HG02642 (cell line): ENCODE measurements at regions not wholly inside any gene's neighbourhood (a gene's known extent, or its start where the extent isn't known, plus 50 kb on each side); places are given as distances from the start of the nearest gene placed in this dataset.
"Not testable (repeated sequence)": the region's sequence is repeated elsewhere in the genome, so short reads cannot be mapped to it uniquely, and the experiment has no call there.

Source experiments
- ATAC-seq: cut with Tn5 transposase; IDR thresholded peaks from one replicate; pipeline ENCODE4 v1.9.1; 2021; ENCODE audit warnings: mild to moderate bottlenecking; ENCODE audit not compliant: unreplicated experiment, poor library complexity

DNA sequence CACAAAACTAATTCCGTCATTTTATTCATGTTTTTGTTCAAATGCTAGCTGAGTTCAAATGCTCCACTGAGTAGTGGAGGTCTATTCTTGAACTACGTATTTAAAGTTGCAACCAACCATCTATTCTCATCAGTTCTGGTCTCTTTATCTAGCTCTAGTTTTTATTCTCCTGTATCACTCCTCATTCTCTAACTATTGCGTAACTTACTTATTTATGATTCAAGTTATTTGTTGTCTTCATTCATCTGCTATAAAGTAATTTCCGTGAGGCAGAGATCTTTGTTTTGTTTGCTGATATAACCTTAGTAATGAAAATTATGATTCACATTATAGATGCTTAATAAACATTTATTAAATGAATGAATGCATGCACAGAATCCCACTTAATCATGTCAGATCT lies 221.6 kb upstream of the ASCC3 start:
- no peak for ATAC-seq

DNA sequence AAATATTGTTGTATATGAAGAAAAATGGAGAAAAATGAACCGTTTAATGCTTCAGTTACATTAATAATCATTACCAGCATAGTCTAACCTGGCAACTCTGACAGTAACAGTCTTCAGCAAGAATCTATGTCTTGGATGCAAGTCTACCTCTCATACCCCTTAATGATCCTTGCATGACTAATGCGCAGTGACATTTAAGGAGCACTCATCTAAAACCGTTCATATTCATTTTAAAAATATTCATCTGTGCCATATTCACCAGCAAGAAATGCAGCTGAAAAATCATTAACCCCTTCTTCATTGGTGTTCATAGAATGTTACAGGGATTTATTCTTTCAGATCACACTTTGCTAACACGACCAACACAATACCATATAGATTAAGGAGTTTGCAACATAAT lies 227.2 kb upstream of the ASCC3 start:
- ATAC-seq = no peak

DNA sequence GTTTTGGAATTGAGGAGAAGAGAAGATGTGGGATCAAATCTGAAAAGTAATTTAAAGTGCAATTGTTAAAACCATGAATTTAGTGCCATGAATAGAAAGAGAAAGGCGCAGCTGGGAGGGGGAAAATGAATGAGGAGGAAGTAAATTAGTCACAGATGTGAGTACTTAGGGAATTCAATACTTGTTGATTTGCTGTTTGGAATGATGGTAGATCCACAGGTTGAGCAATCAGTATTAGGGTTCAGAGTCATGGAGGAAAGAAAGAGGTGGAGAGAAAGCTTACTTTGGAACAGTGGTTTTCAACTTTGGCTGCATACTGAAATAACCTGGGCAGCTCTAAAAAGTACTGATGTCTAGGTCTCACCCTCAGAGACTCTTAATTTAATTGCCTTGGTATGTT lies 229.7 kb upstream of the ASCC3 start:
- ATAC-seq = no peak

DNA sequence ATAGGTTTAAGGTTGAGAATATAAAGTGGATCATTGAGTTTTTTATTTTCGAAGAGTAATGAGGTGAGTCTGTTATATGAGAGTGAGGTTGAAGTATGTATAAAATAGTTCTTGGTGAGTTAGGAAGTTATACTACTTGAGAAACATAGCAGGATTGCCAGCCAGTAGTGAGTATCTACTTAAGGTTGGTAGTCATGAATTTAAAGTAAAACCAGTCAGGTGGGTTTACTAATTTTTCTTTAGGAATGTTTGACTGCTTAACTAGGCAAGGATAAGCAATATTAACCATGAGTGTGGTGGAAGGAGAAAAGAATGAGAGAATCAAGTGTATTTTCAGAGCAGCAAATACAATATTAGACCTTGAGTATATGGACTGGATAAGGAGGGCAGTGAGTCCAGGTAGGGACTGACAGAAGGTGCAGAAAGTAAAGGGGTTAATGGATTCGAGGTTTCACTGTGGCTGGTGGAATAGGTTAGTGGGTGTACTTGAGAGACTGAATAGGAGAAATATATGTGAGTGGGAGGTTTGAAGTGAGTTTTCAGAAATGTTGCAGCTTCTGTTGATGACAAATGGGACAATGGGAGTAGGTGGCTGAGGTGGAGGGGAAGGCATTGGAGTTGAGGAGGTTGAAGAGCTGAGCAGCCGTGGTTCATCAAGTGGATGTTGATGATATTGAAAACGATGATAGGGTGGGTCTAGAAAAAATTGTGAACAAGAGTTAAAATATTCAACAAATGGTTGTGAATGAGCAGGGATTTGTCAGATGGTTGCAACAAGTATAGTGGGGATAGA lies 232.5 kb upstream of the ASCC3 start:
- ATAC-seq = no peak

DNA sequence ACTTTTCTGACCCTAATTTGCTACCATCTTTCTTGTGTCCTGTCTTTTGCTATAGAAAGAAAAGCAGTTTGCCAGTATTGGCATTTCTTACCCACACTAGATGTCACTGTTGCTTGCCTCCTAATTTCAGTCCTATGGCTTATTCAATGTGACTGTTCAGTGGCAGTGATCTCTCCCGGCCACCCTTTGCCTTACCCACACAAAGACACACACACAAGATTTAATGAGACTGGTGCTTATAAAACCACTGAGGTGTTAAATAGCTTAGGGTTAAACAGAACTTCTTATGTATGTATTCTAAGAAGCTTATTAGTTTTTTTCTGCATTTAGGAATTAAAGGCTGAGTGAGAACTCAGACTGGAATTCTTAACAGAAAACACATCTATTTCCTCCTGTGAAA lies 233.6 kb upstream of the ASCC3 start:
- peak; percentile 54 for ATAC-seq

DNA sequence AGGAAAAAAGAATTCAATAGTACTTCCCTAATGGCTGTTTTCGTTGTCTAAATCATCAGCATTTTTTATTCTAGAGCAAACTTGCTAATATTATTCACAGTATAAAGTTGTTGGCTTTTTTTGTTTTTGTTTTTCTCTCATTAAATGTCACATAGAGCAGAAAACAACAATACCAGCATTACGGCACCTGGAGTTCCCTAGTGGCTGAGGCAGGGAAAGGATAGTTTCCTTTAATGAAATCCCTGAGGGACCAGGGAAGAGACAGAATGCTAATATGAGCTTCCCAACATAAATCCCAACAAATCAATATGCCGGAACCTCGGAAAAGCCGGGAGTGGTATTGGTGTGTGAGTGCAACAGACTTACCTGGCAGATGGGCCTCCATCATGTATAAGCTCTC lies 235.2 kb upstream of the ASCC3 start:
- ATAC-seq = no peak

DNA sequence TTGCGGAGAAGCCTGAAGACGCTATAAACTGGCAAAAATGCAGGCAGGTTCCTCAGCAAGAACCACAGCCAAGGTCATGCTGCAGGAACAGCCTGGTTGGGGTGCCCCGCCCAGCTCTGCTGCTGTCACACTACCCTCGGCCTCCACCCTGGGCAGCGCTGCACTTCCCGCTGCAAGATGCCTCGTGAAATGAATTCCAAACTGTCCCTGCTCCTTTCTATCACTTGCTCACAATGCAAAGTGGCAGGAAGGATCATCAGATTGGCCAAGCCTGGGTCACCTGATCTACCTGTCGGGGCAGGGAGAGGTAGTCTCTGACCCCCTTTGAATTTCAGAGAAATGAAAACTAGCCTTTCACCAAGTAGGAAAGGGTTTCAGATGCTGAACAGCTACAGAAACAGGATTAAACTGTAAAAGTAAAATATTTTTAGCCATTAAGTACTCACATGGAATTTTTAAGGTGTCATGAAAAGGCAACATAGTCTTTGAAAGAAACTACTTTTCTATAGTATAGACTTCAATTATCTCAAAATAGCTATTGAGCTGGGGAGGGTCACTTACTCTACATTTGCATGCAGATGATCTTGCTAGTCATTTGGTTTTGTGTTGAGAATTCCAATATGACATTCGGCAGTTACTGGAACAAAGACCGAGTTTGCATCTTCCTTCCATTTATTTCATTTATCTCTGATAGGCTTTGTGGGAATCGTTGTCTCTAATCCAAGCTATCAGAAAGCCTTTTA lies 236.4 kb upstream of the ASCC3 start:
- no peak for ATAC-seq

DNA sequence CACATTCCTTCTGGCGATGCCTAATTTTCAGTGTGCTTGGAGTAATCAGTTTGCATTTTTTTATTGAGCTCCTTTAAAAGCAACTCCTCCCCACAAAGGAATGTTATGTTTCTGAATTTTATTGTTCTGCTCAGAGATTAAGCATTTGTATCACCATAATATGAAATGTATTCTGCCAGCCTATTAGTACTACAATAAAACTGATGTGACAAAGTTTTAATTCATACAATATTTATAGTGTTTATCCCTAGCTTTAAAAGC lies 236.9 kb upstream of the ASCC3 start:
- ATAC-seq = no peak

DNA sequence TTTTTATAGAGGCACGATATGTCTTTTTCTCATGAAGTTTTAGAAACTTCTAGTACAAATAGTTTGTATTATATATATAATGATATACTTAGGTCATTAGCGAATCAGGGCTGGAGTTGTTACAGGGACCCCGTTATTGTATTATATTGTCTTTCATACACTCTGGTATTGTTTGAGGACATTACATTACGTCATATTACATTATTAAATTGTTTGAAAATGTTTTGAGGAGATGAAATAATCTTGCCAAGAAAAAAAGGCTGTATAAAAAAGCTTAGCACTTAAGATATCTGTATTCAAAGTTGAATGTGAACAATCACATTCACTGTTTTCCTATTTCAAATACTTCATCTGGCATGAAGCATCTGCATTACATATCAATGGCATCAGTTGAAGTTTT lies 239.6 kb upstream of the ASCC3 start:
- ATAC-seq = no peak

DNA sequence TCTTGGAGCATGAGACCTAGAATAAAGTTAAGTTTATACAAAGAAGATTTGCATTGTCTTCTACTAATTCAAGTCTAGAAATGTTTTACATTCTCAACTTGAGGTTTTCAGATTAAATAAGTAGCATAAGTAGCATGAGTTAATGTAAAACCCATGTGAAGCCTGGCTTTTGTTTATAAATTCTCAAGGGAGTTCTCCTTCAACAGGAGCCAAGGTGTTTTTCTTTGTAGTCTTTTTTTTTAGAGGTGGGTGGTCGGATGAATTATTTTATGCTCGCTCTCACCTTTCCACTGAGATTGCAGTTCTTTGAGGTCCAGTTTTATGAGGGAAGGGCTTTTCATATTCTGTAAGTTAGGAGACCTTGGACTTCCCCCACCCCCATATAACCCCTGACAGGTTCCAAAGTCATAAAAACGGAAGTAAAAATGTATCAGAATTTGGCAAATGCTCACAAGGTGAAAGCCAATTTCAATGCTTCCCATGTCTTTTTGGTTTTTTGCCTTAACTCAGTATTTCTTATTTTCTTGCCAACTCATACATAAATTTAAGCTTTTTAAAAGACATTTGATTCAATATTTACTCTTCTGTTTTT lies 244.3 kb upstream of the ASCC3 start:
- no peak for ATAC-seq

DNA sequence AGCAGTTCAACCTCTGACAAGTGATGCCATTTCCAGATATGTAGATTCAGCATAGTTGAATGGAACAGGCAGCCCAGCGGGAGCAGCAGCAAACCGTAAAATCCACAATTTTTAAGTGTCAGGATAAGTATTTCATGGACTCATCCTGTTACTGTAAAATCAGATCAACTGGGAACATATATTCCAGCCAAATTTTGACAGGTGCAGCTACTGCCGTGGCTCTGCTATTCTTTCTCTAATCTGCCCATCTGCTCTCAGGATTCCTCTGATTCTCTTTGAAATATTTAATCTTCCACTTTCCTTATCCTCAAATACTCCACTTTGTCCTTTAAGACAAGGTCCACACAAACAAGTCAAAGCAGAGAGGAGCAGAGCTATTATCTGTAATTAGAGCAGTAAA lies 245.4 kb upstream of the ASCC3 start:
- ATAC-seq = no peak

DNA sequence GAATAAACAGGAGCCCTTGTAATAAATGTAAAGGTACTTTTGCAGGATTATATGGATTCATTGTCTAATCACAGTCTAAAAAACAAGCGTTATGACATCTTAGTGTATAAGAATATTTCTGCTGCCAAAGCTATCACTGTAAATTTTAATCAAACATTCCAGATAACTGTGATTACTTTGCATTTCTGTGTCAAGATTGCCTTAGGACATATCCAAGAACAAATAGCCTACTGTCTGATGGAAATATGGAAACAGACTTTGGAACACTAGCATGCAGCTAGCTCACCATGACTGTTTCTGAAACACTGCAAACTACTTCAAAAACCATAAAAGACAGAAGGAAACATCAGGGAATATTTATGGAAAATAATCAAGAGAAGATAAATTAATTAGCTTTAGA lies 248.7 kb upstream of the ASCC3 start:
- ATAC-seq = no peak

DNA sequence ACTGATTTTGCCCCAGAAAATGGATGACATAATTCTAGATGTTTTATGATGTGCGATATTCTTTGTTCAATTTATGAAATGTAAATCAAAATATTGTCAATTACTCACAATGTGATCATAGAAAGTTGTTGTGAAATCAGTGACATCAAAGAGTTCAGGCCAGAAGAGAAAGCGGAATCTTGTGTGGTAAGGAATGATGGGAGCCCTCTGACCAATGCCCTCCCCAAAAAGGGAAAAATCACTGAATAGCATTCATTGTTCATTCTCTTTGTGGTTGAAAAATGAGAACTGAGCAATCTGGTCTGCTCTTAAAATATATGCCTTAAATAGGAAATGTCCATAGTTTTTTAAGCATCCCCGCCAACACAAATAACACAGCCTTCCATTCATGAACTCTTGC lies 247.1 kb upstream of the GRIK2 start:
- ATAC-seq = no peak

DNA sequence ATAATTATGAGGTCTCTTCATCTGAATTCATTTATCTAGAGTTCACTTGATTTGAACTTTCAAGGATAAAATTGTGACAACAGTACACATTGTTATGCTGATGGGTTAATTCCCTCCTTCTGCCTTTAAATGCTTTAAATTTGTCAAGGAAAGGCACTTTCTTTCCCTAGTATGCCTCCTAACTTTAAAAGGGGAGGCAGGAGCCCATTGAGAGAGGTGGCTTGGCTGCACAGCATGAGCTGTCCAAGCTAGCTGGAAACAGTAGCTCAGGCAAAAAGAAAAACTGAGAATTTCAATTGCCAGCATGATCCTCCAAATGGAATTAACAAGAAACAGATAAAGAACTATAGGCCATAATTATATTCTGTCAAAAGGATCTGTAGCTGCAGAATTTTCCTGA lies 243.3 kb upstream of the GRIK2 start:
- ATAC-seq = no peak

DNA sequence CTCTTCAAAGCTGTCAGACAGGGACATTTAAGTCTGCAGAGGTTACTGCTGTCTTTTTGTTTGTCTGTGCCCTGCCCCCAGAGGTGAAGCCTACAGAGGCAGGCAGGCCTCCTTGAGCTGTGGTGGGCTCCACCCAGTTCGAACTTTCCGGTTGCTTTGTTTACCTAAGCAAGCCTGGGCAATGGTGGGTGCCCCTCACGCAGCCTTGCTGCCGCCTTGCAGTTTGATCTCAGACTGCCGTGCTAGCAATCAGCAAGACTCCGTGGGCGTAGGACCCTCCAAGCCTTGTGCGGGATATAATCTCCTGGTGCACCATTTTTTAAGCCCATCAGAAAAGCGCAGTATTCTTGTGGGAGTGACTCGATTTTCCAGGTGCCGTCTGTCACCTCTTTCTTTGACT lies 235.9 kb upstream of the GRIK2 start:
- ATAC-seq = not testable (repeated sequence)

DNA sequence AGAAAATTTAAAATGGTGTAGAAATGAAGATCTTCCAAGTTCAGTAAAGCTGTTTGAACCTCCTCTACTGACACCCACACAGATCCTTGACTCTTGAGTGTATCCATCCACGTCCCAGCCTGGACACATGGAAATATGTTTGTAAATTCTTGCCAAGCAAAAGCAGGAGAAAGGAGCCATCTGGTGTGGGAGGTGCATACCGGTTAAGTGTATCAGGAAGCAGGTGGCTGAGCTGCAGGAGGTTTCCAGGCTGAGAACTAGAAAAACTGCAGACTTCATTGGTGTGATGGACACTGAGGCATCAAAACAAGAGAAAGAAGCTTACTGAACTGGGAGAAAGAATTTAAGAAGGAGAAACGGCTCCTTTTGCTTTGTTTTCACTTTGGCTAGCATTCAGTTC lies 229.9 kb upstream of the GRIK2 start:
- no peak for ATAC-seq

DNA sequence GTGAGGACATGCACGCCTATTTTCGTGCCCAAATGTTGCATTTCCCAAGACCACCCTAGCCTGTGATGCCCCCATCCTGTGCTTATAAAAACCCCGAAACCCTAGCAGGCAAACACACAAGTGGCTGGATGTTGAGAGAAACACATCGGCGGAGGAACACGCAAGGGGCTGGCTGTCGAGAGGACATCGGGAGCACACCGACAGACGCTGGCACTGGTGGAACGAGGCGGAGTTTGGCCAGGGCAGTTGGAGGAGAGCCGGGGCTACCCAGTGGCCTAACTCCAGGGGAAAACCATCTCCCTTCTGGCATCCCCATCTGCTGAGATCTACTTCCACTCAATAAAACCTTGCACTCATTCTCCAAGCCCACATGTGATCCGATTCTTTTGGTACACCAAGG lies 225.9 kb upstream of the GRIK2 start:
- no peak for ATAC-seq

DNA sequence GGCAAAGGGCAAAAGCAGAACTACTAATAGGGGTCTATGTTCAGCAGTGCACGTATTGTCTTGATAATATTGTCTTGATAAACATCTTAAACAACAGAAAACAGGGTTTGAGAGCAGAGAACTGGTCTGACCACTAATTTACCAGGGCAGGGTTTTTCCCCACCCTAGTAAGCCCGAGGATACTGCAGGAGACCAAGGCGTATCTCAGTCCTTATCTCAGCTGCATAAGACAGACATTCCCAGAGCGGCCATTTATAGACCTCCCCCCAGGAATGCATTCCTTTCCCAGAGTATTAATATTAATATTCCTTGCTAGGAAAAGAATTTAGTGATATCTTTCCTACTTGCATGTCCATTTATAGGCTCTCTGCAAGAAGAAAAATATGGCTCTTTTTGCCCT lies 222.5 kb upstream of the GRIK2 start:
- ATAC-seq = not testable (repeated sequence)

DNA sequence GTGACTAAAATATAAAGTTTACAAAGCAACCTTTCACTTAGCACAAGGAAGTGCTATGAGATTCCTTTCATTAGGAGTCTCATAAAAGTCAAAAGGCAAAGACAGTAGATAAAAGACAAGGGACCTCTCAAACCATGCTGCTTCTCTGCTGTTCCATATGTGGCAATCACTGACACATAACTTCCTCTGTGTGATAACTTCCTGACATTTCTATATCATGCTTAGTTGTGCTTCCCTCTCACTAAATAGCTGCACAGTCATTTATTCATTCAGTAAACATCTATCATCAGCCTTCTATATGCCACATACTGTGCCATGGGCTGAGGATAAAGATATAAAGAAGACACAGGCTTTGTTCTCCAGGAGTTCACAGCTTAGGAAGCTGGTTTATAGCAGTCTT lies 214.8 kb upstream of the GRIK2 start:
- ATAC-seq = no peak

DNA sequence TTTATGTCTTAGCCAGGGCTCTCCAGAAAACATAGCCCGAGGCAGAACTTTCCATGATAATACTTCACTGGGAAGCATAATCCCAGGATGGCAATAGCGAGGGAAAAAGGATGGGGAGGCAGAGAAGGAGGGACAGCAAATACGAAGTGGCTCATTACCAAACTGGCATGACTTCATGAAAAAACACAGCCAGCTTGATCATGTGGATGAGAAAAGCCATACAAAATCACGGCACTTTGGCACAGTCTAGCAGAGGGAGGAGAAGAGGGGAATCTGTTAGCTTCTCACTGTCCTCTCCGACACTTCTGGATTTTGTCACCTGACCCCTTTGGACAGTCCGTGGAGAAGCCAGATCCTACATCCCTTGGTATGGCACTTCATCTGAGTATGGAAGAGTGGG lies 212.5 kb upstream of the GRIK2 start:
- no peak for ATAC-seq

DNA sequence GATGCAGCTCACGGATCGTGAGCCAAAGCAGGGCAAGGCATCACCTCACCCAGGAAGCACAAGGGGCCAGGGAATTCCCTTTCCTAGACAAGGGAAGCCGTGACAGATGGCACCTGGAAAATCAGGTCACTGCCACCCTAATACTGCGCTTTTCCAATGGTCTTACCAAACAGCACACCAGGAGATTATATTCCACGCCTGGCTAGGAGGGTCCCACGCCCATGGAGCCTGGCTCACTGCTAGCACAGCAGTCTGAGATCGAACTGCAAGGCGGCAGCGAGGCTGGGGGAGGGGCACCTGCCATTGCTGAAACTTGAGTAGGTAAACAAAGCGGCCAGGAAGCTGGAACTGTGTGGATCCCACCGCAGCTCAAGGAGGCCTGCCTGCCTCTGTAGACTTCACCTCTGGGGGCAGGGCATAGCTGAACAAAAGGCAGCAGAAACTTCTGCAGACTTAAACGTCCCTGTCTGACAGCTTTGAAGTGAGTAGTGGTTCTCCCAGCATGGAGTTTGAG lies 205.2 kb upstream of the GRIK2 start:
- ATAC-seq = not testable (repeated sequence)

DNA sequence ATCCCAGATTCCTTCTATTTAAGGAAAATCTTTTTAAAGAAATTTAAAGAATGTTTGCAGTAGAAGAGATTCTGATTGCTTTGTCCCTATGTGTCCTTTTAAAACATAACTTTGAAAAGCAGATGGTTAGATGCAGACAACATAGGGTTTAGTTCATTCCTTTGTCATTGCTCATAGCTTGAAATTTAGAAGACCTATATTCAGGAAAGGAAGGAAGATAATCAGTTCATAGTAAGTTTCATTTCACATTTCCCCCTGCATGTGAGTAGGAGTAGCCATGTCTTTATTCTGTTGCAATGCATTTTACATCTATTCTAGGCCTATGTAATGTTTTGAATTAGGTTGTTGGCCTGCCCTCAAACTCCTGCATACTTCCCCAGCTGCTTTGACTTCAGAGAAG lies 197.9 kb upstream of the GRIK2 start:
- ATAC-seq = no peak
